Esophagus squamous epithelium (tissue), 4 donors: ENCODE measurements at regions not wholly inside any gene's neighbourhood (a gene's known extent, or its start where the extent isn't known, plus 50 kb on each side); places are given as distances from the start of the nearest gene placed in this dataset.

Source experiments
- CTCF ChIP-seq, 6 experiments: fragments of 450-650 bp in 4 of 6; fragments of 200-600 bp in 2 of 6; sonication (generic) in 2 of 6; IDR thresholded peaks; one replicate each; pipeline ENCODE4 v1.5.1; 2016 to 2019; ENCODE audit warnings: antibody characterized with exemption in 6 of 6, mild to moderate bottlenecking in 4 of 6, moderate library complexity in 4 of 6
- POLR2A ChIP-seq, 4 donors: fragments of 450-650 bp; IDR thresholded peaks; one replicate each; pipeline ENCODE4 v1.6.1; 2017; ENCODE audit warnings: antibody characterized with exemption in 4 of 4, mild to moderate bottlenecking in 4 of 4, moderate library complexity in 3 of 4

- no peak for TF ChIP-seq CTCF (IDR thresholded peaks at IDR 0.05)
- TF ChIP-seq POLR2A (IDR thresholded peaks at IDR 0.05), result no peak
These were observed 217.0 kb upstream of the DKK2 start for GRCh38 chr4:107253090-107253489.
